ENCODE measurements at regions not wholly inside any gene's neighbourhood (a gene's known extent, or its start where the extent isn't known, plus 50 kb on each side); places are given as distances from the start of the nearest gene placed in this dataset.

GRCh38 chr13:103391936-103392335 is 325.7 kb upstream of the SLC10A2 start:
- H3K36me3 ChIP-seq (ENCODE audit: control insufficient read depth in 1 of 2, insufficient read depth in 2 of 2, low read length in 1 of 2) = no peaks in the 10 kb centered on the region
- H3K4me3 ChIP-seq (ENCODE audit: low read length in 2 of 2) = no peak overlapping the region
- no peaks in the 10 kb centered on the region for H3K4me1 ChIP-seq (ENCODE audit: control insufficient read depth in 1 of 2, insufficient read depth in 2 of 2, low read length in 2 of 2)
- WGBS, 2 donors = 31 to 44% methylated on average over 3 of the region's 3 CpGs
- intact Hi-C loops (cut with DNase I) = no loop called here
- H3K27me3 ChIP-seq (ENCODE audit: control insufficient read depth in 1 of 2, insufficient read depth in 2 of 2, low read length in 1 of 2) = no peaks in the 10 kb centered on the region
- DNase-seq (no peak), ATAC-seq (ENCODE audit: low FRiP score) (no peak)
- H3K27ac ChIP-seq (ENCODE audit: low read depth in 1 of 2, low read length in 2 of 2) = no peak overlapping the region
- peaks cover 2% of the 10 kb centered on the region for H3K9me3 ChIP-seq (ENCODE audit: control insufficient read depth, low read length)

DNA sequence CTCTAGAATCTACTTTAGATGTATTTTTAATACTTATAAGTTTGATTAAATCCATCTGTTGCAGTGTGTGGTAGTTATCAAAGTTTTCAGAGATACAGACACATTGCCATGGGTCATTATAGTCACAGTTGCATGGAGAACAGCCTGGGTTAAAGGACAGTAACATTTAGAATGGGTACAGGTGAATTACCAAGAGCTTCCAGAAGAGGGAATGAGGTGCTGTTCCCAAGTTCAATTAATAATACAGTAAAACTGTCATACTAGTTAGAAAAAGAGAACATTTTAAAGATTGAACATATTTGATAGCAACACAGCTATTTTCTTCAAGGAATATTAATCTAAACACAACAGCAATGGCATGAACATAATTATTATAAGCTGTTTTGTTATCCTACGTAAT is 322.6 kb upstream of the SLC10A2 start:
- Histone ChIP-seq H3K36me3 (ENCODE audit: control insufficient read depth in 1 of 2, insufficient read depth in 2 of 2, low read length in 1 of 2) (no peaks in the 10 kb centered on the region), H3K4me1 (ENCODE audit: control insufficient read depth in 1 of 2, insufficient read depth in 2 of 2, low read length in 2 of 2) (no peaks in the 10 kb centered on the region), H3K27me3 (ENCODE audit: control insufficient read depth in 1 of 2, insufficient read depth in 2 of 2, low read length in 1 of 2) (no peaks in the 10 kb centered on the region), H3K9me3 (ENCODE audit: control insufficient read depth, low read length) (peaks cover 1% of the 10 kb centered on the region), H3K27ac (ENCODE audit: low read depth in 1 of 2, low read length in 2 of 2) (no peak overlapping the region), H3K4me3 (ENCODE audit: low read length in 2 of 2) (no peak overlapping the region)
- DNase-seq = no peak
- intact Hi-C loops (cut with DNase I) = no loop called here
- ATAC-seq (ENCODE audit: low FRiP score) = no peak
- WGBS, 2 donors = 53 to 55% methylated on average over 1 of the region's 1 CpG

DNA sequence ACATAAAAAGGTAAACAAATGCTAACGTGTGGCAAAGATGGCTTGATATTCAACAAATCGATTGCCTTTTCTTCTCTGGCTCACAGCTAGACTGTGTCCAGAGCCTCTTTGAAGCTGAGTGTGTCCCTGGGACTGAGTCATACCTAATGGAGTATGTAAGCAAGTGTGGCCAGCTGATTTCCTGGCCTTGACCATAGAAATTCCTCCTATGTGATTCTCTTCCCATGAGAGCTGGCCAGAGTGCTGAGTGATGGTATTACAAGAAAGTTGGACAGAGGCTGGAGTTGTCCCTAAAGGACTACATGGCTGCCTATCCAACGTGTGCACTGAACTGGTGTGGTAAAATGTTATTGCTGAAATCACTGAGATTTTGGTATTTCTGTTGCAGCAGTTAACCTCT is 320.1 kb upstream of the SLC10A2 start:
- no peaks in the 10 kb centered on the region for H3K36me3 ChIP-seq (ENCODE audit: control insufficient read depth in 1 of 2, insufficient read depth in 2 of 2, low read length in 1 of 2)
- no peak for DNase-seq
- intact Hi-C loops (cut with DNase I) = no loop called here
- H3K4me3 ChIP-seq (ENCODE audit: low read length in 2 of 2) = no peak overlapping the region
- H3K9me3 ChIP-seq (ENCODE audit: control insufficient read depth, low read length) = peaks cover 5% of the 10 kb centered on the region
- no peaks in the 10 kb centered on the region for H3K27me3 ChIP-seq (ENCODE audit: control insufficient read depth in 1 of 2, insufficient read depth in 2 of 2, low read length in 1 of 2)
- WGBS, 2 donors = 46 to 57% methylated on average over 3 of the region's 3 CpGs
- no peak overlapping the region for H3K27ac ChIP-seq (ENCODE audit: low read depth in 1 of 2, low read length in 2 of 2)
- ATAC-seq (ENCODE audit: low FRiP score) = no peak
- H3K4me1 ChIP-seq (ENCODE audit: control insufficient read depth in 1 of 2, insufficient read depth in 2 of 2, low read length in 2 of 2) = no peaks in the 10 kb centered on the region

DNA sequence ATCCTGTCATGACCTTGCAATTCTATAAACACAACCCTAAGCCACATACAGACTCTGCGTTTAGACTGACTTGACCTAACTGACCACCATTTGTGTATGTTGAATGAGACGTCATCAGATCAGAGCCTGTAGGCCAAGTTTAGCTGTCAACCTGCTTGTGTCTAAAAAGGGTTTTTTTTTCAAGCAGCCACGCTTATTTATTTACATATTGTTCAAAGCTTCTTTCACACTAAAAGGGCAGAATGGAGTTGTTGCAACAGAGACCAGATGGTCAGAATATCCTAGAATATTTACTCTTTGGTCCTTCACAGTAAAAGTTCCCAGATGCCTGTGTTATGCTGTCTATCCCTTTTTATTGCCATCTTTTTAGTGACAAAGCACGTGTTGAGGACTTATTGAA is 307.7 kb upstream of the SLC10A2 start:
- ATAC-seq (ENCODE audit: low FRiP score) (no peak), DNase-seq (no peak)
- intact Hi-C loops (cut with DNase I) = no loop called here
- Histone ChIP-seq H3K4me1 (ENCODE audit: control insufficient read depth in 1 of 2, insufficient read depth in 2 of 2, low read length in 2 of 2) (no peaks in the 10 kb centered on the region), H3K27me3 (ENCODE audit: control insufficient read depth in 1 of 2, insufficient read depth in 2 of 2, low read length in 1 of 2) (no peaks in the 10 kb centered on the region), H3K36me3 (ENCODE audit: control insufficient read depth in 1 of 2, insufficient read depth in 2 of 2, low read length in 1 of 2) (no peaks in the 10 kb centered on the region), H3K9me3 (ENCODE audit: control insufficient read depth, low read length) (no peaks in the 10 kb centered on the region), H3K4me3 (ENCODE audit: low read length in 2 of 2) (no peak overlapping the region), H3K27ac (ENCODE audit: low read depth in 1 of 2, low read length in 2 of 2) (no peak overlapping the region)
- 31 to 52% methylated on average over 4 of the region's 4 CpGs for WGBS, 2 donors

DNA sequence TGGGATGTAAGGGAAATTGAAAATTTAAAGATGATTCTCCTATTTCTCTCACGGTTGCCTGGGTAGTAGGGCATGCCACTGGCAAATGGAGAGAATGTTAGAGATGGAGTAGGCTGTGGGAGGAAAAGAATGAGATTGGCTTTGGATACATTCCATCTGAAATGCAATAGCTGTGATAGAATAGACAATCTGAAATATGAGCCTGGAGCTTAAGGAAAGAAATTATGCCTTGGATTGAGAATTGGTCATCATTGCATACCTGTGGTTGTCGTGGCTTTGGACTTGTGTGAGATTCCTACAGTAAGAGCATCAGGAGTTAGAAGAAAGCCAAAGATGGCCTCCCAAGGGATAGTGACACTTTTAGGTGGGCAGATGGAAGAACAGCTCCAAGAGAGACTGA is 305.1 kb upstream of the SLC10A2 start:
- intact Hi-C loops (cut with DNase I) = no loop called here
- Histone ChIP-seq H3K27ac (ENCODE audit: low read depth in 1 of 2, low read length in 2 of 2) (no peak overlapping the region), H3K27me3 (ENCODE audit: control insufficient read depth in 1 of 2, insufficient read depth in 2 of 2, low read length in 1 of 2) (no peaks in the 10 kb centered on the region), H3K4me3 (ENCODE audit: low read length in 2 of 2) (no peak overlapping the region), H3K9me3 (ENCODE audit: control insufficient read depth, low read length) (no peaks in the 10 kb centered on the region), H3K36me3 (ENCODE audit: control insufficient read depth in 1 of 2, insufficient read depth in 2 of 2, low read length in 1 of 2) (no peaks in the 10 kb centered on the region), H3K4me1 (ENCODE audit: control insufficient read depth in 1 of 2, insufficient read depth in 2 of 2, low read length in 2 of 2) (no peaks in the 10 kb centered on the region)
- DNase-seq = no peak
- 65 to 68% methylated on average over 2 of the region's 2 CpGs for WGBS, 2 donors
- no peak for ATAC-seq (ENCODE audit: low FRiP score)

- H3K27me3 ChIP-seq (ENCODE audit: control insufficient read depth in 1 of 2, insufficient read depth in 2 of 2, low read length in 1 of 2) = no peaks in the 10 kb centered on the region
- 51 to 72% methylated on average over 1 of the region's 1 CpG for WGBS, 2 donors
- intact Hi-C loops (cut with DNase I) = no loop called here
- ATAC-seq (ENCODE audit: low FRiP score) (no peak), DNase-seq (no peak)
- H3K9me3 ChIP-seq (ENCODE audit: control insufficient read depth, low read length) = no peaks in the 10 kb centered on the region
- H3K4me3 ChIP-seq (ENCODE audit: low read length in 2 of 2) = no peak overlapping the region
- H3K4me1 ChIP-seq (ENCODE audit: control insufficient read depth in 1 of 2, insufficient read depth in 2 of 2, low read length in 2 of 2) = no peaks in the 10 kb centered on the region
- no peaks in the 10 kb centered on the region for H3K36me3 ChIP-seq (ENCODE audit: control insufficient read depth in 1 of 2, insufficient read depth in 2 of 2, low read length in 1 of 2)
- H3K27ac ChIP-seq (ENCODE audit: low read depth in 1 of 2, low read length in 2 of 2) = no peak overlapping the region
Measured at GRCh38 chr13:103370790-103371189, 304.6 kb upstream of the SLC10A2 start.

DNA sequence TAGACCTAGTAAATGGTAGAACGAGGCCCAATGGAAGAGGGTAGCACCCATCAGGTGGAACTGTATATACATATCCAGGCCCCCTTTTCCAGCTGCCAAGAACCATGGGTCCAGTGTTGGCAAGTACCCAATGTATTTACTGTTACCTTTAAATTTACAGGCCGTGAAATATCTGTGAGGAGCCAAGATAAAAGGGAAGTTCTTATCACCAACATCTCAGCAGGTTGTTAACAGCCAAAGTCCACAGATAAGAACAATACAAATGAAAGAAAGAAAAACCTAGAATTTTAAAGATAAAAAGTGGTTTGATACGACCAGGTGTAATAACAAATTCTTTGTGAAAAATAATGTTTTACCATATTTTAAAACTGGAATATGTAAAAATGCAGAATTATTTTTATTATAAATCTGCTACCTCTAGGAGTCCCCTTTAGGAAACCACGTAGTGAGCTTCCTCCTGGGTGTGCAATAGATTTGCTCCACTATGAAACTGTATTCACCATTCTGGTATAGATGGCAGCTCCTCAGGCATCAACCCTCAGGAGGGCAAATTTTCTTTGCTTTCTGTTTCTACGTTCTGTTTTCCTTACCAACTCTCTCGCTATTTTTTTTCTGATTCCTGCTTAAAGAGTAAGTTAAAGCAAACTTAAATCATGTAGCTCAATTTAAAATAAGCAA is 292.2 kb upstream of the SLC10A2 start:
- no peak for DNase-seq
- no peak overlapping the region for H3K4me3 ChIP-seq (ENCODE audit: low read length in 2 of 2)
- no peaks in the 10 kb centered on the region for H3K4me1 ChIP-seq (ENCODE audit: control insufficient read depth in 1 of 2, insufficient read depth in 2 of 2, low read length in 2 of 2)
- WGBS, 2 donors = 38 to 45% methylated on average over 6 of the region's 6 CpGs
- H3K36me3 ChIP-seq (ENCODE audit: control insufficient read depth in 1 of 2, insufficient read depth in 2 of 2, low read length in 1 of 2) = no peaks in the 10 kb centered on the region
- intact Hi-C loops (cut with DNase I) = no loop called here
- no peak overlapping the region for H3K27ac ChIP-seq (ENCODE audit: low read depth in 1 of 2, low read length in 2 of 2)
- no peaks in the 10 kb centered on the region for H3K27me3 ChIP-seq (ENCODE audit: control insufficient read depth in 1 of 2, insufficient read depth in 2 of 2, low read length in 1 of 2)
- no peaks in the 10 kb centered on the region for H3K9me3 ChIP-seq (ENCODE audit: control insufficient read depth, low read length)
- no peak for ATAC-seq (ENCODE audit: low FRiP score)

GRCh38 chr13:103356226-103356864 is 290.1 kb upstream of the SLC10A2 start:
- DNase-seq (no peak), ATAC-seq (ENCODE audit: low FRiP score) (no peak)
- Histone ChIP-seq H3K4me1 (ENCODE audit: control insufficient read depth in 1 of 2, insufficient read depth in 2 of 2, low read length in 2 of 2) (no peaks in the 10 kb centered on the region), H3K4me3 (ENCODE audit: low read length in 2 of 2) (no peak overlapping the region), H3K27ac (ENCODE audit: low read depth in 1 of 2, low read length in 2 of 2) (no peak overlapping the region), H3K36me3 (ENCODE audit: control insufficient read depth in 1 of 2, insufficient read depth in 2 of 2, low read length in 1 of 2) (no peaks in the 10 kb centered on the region), H3K27me3 (ENCODE audit: control insufficient read depth in 1 of 2, insufficient read depth in 2 of 2, low read length in 1 of 2) (no peaks in the 10 kb centered on the region), H3K9me3 (ENCODE audit: control insufficient read depth, low read length) (no peaks in the 10 kb centered on the region)
- WGBS, 2 donors = 93 to 95% methylated on average over 6 of the region's 6 CpGs
- intact Hi-C loops (cut with DNase I) = no loop called here

DNA sequence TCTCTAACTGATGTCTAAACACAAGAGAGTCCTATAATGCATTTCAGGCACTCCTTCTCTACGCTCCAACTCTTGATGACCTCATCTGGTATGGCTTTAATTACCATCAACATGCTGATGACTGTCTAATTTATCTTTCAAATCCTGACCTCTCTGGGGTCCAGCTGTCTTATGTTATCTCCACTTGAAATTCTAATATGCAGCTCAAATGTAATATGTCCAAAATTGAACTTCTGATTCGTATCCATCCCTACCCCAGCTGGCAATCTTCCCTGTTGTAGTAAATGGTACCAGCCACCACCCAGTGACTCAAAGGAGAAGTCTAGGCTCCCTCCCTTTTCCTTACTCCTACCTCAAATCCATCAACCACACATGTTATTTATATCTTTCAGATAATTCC is 288.0 kb upstream of the SLC10A2 start:
- Histone ChIP-seq H3K36me3 (ENCODE audit: control insufficient read depth in 1 of 2, insufficient read depth in 2 of 2, low read length in 1 of 2) (no peaks in the 10 kb centered on the region), H3K4me3 (ENCODE audit: low read length in 2 of 2) (no peak overlapping the region), H3K27me3 (ENCODE audit: control insufficient read depth in 1 of 2, insufficient read depth in 2 of 2, low read length in 1 of 2) (no peaks in the 10 kb centered on the region), H3K4me1 (ENCODE audit: control insufficient read depth in 1 of 2, insufficient read depth in 2 of 2, low read length in 2 of 2) (peaks cover 0 to under 1% of the 10 kb centered on the region in 2 donors), H3K9me3 (ENCODE audit: control insufficient read depth, low read length) (no peaks in the 10 kb centered on the region), H3K27ac (ENCODE audit: low read depth in 1 of 2, low read length in 2 of 2) (no peak overlapping the region)
- no peak for DNase-seq
- 81 to 85% methylated on average over 2 of the region's 2 CpGs for WGBS, 2 donors
- intact Hi-C loops (cut with DNase I) = no loop called here
- ATAC-seq (ENCODE audit: low FRiP score) = no peak

Measured in aorta (tissue), 5 donors.